ENCODE measurements at regions not wholly inside any gene's neighbourhood (a gene's known extent, or its start where the extent isn't known, plus 50 kb on each side); places are given as distances from the start of the nearest gene placed in this dataset.

DNA sequence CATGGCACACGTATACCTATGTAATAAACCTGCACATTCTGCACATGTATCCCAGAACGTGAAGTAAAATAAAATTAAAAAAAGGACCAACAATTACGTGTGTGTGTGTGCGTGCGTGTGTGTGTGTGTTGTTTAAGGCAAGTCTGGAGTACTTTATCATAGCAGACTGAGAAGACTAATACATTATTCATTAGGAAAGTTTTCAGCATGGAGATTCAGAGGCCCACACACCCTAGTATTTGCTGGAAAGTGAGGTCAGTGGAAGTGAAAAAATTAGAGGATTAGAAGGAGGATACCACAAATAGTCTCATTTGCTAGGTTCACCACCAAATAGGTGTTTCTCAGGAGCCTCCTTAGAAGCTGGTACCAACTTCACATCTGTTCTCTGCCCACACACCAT, 457.1 kb upstream of the CPEB2 start:
- Histone ChIP-seq H3K9me3 (ENCODE audit: control insufficient read depth in 2 of 3, insufficient read depth in 1 of 3, low read length in 3 of 3) (no peaks in the 10 kb centered on the region), H3K27ac (ENCODE audit: low read depth in 2 of 2, low read length in 2 of 2) (no peak overlapping the region), H3K9ac (ENCODE audit: low read length in 3 of 3) (no peak overlapping the region), H3K36me3 (ENCODE audit: control insufficient read depth in 2 of 3, insufficient read depth in 3 of 3, low read length in 3 of 3) (no peaks in the 10 kb centered on the region), H3K27me3 (ENCODE audit: control insufficient read depth, insufficient read depth, low read length) (no peaks in the 10 kb centered on the region), H3K4me3 (ENCODE audit: low read length in 3 of 3) (no peak overlapping the region), H3K4me1 (ENCODE audit: control insufficient read depth in 2 of 3, insufficient read depth in 2 of 3, low read depth in 1 of 3, low read length in 3 of 3) (no peaks in the 10 kb centered on the region)
- intact Hi-C loops (cut with DNase I) = no loop called here
- TF ChIP-seq CTCF (IDR thresholded peaks at IDR 0.05; ENCODE audit: borderline replicate concordance, extremely low read depth, insufficient read depth) = no peak
- no peak for DNase-seq
- no peak for FAIRE-seq

DNA sequence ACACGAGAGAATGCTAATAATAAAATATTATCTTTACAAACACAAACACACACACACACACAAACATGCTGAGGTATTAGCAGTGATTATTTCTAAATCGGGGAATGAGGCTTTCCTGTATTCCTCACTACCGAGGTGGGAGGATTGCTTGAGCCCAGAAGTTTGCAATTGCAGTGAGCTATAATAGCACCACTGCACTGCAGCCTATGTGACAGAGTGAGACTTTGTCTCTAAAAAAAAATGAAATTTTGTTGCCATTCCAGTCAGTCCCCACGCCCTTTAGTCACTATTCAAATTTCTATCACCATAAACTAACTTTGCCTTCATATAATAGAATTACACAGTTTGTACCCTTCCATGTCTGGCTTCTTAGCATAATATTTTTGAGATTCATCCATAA, 456.5 kb upstream of the CPEB2 start:
- H3K9me3 ChIP-seq (ENCODE audit: control insufficient read depth in 2 of 3, insufficient read depth in 1 of 3, low read length in 3 of 3) = no peaks in the 10 kb centered on the region
- no peaks in the 10 kb centered on the region for H3K4me1 ChIP-seq (ENCODE audit: control insufficient read depth in 2 of 3, insufficient read depth in 2 of 3, low read depth in 1 of 3, low read length in 3 of 3)
- H3K27me3 ChIP-seq (ENCODE audit: control insufficient read depth, insufficient read depth, low read length) = no peaks in the 10 kb centered on the region
- H3K36me3 ChIP-seq (ENCODE audit: control insufficient read depth in 2 of 3, insufficient read depth in 3 of 3, low read length in 3 of 3) = no peaks in the 10 kb centered on the region
- FAIRE-seq = no peak
- intact Hi-C loops (cut with DNase I) = no loop called here
- DNase-seq = no peak
- no peak overlapping the region for H3K4me3 ChIP-seq (ENCODE audit: low read length in 3 of 3)
- H3K9ac ChIP-seq (ENCODE audit: low read length in 3 of 3) = no peak overlapping the region
- TF ChIP-seq CTCF (IDR thresholded peaks at IDR 0.05; ENCODE audit: borderline replicate concordance, extremely low read depth, insufficient read depth) = no peak
- no peak overlapping the region for H3K27ac ChIP-seq (ENCODE audit: low read depth in 2 of 2, low read length in 2 of 2)

GRCh38 chr4:14552119-14552518, 450.2 kb upstream of the CPEB2 start:
- TF ChIP-seq CTCF (IDR thresholded peaks at IDR 0.05; ENCODE audit: borderline replicate concordance, extremely low read depth, insufficient read depth) = no peak
- Histone ChIP-seq H3K36me3 (ENCODE audit: control insufficient read depth in 2 of 3, insufficient read depth in 3 of 3, low read length in 3 of 3) (no peaks in the 10 kb centered on the region), H3K27me3 (ENCODE audit: control insufficient read depth, insufficient read depth, low read length) (no peaks in the 10 kb centered on the region), H3K4me1 (ENCODE audit: control insufficient read depth in 2 of 3, insufficient read depth in 2 of 3, low read depth in 1 of 3, low read length in 3 of 3) (no peaks in the 10 kb centered on the region), H3K27ac (ENCODE audit: low read depth in 2 of 2, low read length in 2 of 2) (no peak overlapping the region), H3K4me3 (ENCODE audit: low read length in 3 of 3) (no peak overlapping the region), H3K9me3 (ENCODE audit: control insufficient read depth in 2 of 3, insufficient read depth in 1 of 3, low read length in 3 of 3) (no peaks in the 10 kb centered on the region), H3K9ac (ENCODE audit: low read length in 3 of 3) (no peak overlapping the region)
- intact Hi-C loops (cut with DNase I) = no loop called here
- no peak for DNase-seq
- no peak for FAIRE-seq

- intact Hi-C loops (cut with DNase I) = no loop called here
- H3K27ac ChIP-seq (ENCODE audit: low read depth in 2 of 2, low read length in 2 of 2) = no peak overlapping the region
- no peaks in the 10 kb centered on the region for H3K27me3 ChIP-seq (ENCODE audit: control insufficient read depth, insufficient read depth, low read length)
- no peaks in the 10 kb centered on the region for H3K9me3 ChIP-seq (ENCODE audit: control insufficient read depth in 2 of 3, insufficient read depth in 1 of 3, low read length in 3 of 3)
- H3K4me3 ChIP-seq (ENCODE audit: low read length in 3 of 3) = no peak overlapping the region
- no peak overlapping the region for H3K9ac ChIP-seq (ENCODE audit: low read length in 3 of 3)
- H3K4me1 ChIP-seq (ENCODE audit: control insufficient read depth in 2 of 3, insufficient read depth in 2 of 3, low read depth in 1 of 3, low read length in 3 of 3) = no peaks in the 10 kb centered on the region
- FAIRE-seq (no peak), DNase-seq (no peak)
- no peaks in the 10 kb centered on the region for H3K36me3 ChIP-seq (ENCODE audit: control insufficient read depth in 2 of 3, insufficient read depth in 3 of 3, low read length in 3 of 3)
- TF ChIP-seq CTCF (IDR thresholded peaks at IDR 0.05; ENCODE audit: borderline replicate concordance, extremely low read depth, insufficient read depth) = no peak
These were observed 442.6 kb upstream of the CPEB2 start for GRCh38 chr4:14559646-14560045.
